Activated naive CD4-positive, alpha-beta T cell treated with anti-CD3 and anti-CD28 coated beads, Interleukin-2, amount 10 ng/mL, durations not matched to agents 7 days and 5 days (primary cell): ENCODE measurements at regions not wholly inside any gene's neighbourhood (a gene's known extent, or its start where the extent isn't known, plus 50 kb on each side); places are given as distances from the start of the nearest gene placed in this dataset.
A peak's percentile ranks its signal among the peaks of the same experiment; 100 is the strongest.

Experiments used
- CTCF ChIA-PET: fragments of 350-600 bp; sonication (Branson Sonifier 250); formaldehyde crosslinking; loops from one replicate; lab custom pipeline; 2021; ENCODE audit warnings: antibody characterized with exemption; lab: Charles Lee
- DNase-seq: peaks from one replicate; pipeline ENCODE4 v3.0.0-alpha.2; 2020
- H3K27ac Mint-ChIP-seq: one replicate; pipeline ENCODE4 v1.8.0; 2021; ENCODE audit warnings: mild to moderate bottlenecking, moderate library complexity, mixed read lengths
- H3K27me3 Mint-ChIP-seq: one replicate; pipeline ENCODE4 v1.8.0; 2021; ENCODE audit warnings: mild to moderate bottlenecking, mixed read lengths
- H3K36me3 Mint-ChIP-seq: one replicate; pipeline ENCODE4 v1.8.0; 2021; ENCODE audit warnings: mixed read lengths
- H3K4me1 Mint-ChIP-seq: one replicate; pipeline ENCODE4 v1.8.0; 2021; ENCODE audit warnings: mixed read lengths
- H3K4me3 Mint-ChIP-seq: one replicate; pipeline ENCODE4 v1.8.0; 2021; ENCODE audit warnings: mild to moderate bottlenecking, moderate library complexity, mixed read lengths
- H3K9me3 Mint-ChIP-seq: one replicate; pipeline ENCODE4 v1.8.0; 2021; ENCODE audit warnings: mixed read lengths

DNA sequence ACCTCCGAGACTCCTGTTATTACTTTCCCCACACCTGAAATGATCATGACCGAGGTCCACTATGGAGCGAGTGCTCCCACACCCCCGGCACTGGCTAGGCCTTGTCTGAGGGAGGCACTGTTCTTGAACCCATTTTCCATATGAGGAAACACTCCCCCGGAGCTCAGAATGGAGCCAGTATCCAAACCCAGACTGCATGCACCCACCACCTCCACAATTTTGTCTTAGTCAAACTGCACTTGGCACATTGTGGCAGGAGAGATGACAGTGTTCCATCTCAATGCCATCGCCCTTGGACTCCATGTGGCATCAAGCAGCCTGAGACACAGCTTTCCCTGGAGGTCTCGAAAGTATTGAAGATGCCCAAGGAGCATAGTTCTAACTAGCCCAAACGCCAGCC lies 154.1 kb downstream of the NUP210 start:
- CTCF ChIA-PET, result no interaction called here
- peaks cover 48% of the 10 kb centered on the region for H3K27me3 Mint-ChIP-seq

GRCh38 chr3:13265507-13265906 lies 154.6 kb downstream of the NUP210 start:
- CTCF ChIA-PET, result no interaction called here
- H3K27me3 Mint-ChIP-seq, result peaks cover 48% of the 10 kb centered on the region
- H3K9me3 Mint-ChIP-seq, result no peaks in the 10 kb centered on the region
- no peaks in the 10 kb centered on the region for H3K36me3 Mint-ChIP-seq
- H3K4me1 Mint-ChIP-seq, result peaks cover 9% of the 10 kb centered on the region
- H3K27ac Mint-ChIP-seq, result no peak overlapping the region
- no peak overlapping the region for H3K4me3 Mint-ChIP-seq
- DNase-seq, result no peak

More for the DNA sequence above, 154.1 kb downstream of the NUP210 start:
- no peak for DNase-seq
- no peaks in the 10 kb centered on the region for H3K36me3 Mint-ChIP-seq
- no peaks in the 10 kb centered on the region for H3K9me3 Mint-ChIP-seq
- H3K4me3 Mint-ChIP-seq, result no peak overlapping the region
- peaks cover 9% of the 10 kb centered on the region for H3K4me1 Mint-ChIP-seq
- H3K27ac Mint-ChIP-seq, result no peak overlapping the region

DNA sequence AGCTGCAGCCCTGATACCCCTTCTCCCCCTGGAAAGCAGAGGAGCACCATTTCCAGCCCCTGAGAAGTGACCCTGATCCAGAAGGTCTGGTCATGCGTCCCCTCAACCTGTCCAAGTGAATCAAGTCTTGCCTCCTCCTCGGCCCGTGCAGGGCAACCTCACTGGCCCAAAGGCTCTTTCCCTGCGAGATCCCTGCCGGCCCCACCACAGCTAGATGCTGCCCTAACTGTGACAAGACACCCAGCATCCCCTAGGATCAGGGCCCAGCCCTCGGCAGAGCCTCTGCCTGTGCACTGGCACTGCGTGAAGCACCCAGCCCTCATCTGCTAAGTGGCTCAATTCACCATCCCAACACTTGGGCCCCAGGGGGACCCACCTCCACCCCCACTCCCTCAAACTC lies 155.1 kb downstream of the NUP210 start:
- H3K4me1 Mint-ChIP-seq, result peaks cover 9% of the 10 kb centered on the region
- peaks cover 48% of the 10 kb centered on the region for H3K27me3 Mint-ChIP-seq
- H3K27ac Mint-ChIP-seq, result no peak overlapping the region
- CTCF ChIA-PET, result no interaction called here
- no peaks in the 10 kb centered on the region for H3K9me3 Mint-ChIP-seq
- no peak for DNase-seq
- H3K36me3 Mint-ChIP-seq, result no peaks in the 10 kb centered on the region
- no peak overlapping the region for H3K4me3 Mint-ChIP-seq

DNA sequence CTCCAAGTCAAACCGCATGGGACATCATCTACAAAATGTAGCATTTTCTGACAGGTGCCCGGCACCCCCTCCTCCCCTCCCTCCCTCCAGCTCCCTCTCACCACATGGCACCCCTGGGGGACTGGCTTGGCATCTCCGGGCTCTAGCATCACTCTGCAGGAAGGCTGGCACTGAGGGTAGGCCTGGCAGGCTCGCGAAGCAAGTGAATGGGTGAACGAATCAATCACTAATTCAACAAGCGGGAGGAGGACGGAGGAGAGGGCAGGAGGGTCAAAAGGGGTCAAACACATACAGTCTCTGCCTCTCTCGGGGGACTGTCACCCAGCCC lies 155.7 kb downstream of the NUP210 start:
- CTCF ChIA-PET, result no interaction called here
- Mint-ChIP-seq H3K4me1 (peaks cover 9% of the 10 kb centered on the region), H3K36me3 (no peaks in the 10 kb centered on the region), H3K27me3 (peaks cover 42% of the 10 kb centered on the region), H3K27ac (no peak overlapping the region), H3K4me3 (no peak overlapping the region), H3K9me3 (no peaks in the 10 kb centered on the region)
- DNase-seq, result no peak

DNA sequence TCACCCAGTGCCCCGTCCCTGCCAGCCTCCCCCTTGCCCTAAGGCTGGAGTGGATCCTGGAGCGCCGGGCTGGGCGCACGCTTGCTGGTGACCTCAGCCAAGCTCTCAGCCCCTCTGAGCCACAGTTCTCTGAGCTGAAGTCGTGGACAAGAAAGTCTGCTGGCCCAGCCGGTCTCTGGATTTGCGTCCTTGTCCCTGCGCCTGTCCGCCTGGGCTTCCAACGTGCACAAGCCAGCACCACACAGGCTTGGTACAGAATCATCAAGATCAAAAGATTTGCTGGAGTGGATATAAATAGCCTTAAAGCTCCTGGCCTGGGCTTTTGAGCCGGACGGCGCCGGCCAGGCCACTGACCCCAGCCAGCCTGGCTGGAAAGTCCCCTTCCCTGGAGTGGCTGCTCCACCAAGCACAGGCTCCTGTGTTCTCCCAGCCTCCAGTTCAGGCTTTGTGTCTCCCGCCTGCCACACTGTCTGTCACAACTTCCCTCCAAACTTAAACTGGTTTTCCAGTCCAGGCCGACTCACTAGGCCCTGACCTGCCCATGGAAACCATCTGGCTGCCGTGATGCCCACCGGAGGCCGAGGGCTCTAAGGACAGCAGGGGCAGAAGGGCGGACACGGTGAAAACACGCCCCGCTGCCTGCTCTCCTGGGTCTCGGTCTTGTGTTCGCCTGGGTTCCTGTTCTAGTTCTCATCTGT lies 156.2 kb downstream of the NUP210 start:
- no peak for DNase-seq
- CTCF ChIA-PET, result no interaction called here
- Mint-ChIP-seq H3K27me3 (peaks cover 37% of the 10 kb centered on the region), H3K4me3 (no peak overlapping the region), H3K9me3 (no peaks in the 10 kb centered on the region), H3K36me3 (no peaks in the 10 kb centered on the region), H3K4me1 (peaks cover 9% of the 10 kb centered on the region), H3K27ac (no peak overlapping the region)

GRCh38 chr3:13262493-13263211 lies 157.5 kb downstream of the NUP210 start:
- no peak overlapping the region for H3K27ac Mint-ChIP-seq

DNA sequence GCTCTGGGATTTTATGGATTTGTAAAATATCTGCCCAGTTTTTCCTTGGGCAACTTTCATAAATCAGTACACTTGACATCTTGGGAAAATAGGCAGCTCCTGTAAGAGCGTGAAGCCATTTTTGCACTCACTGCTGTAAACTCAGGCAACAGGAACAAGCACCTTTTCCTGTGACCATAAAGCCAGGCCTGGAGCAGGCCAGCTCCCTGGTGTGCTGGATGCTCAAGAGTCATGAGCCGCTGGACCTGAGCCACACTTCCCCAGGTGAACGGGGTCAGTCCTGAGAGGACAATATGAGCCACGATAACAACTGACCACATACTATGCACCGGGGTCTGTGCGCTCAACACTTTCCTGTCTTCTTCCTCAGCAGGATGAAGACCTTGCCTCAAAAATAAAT lies 158.2 kb downstream of the NUP210 start:
- no peak for DNase-seq
- Mint-ChIP-seq H3K36me3 (no peaks in the 10 kb centered on the region), H3K9me3 (no peaks in the 10 kb centered on the region), H3K4me1 (peaks cover 9% of the 10 kb centered on the region), H3K27ac (no peak overlapping the region), H3K27me3 (peaks cover 27% of the 10 kb centered on the region), H3K4me3 (no peak overlapping the region)
- CTCF ChIA-PET, result no interaction called here

More at GRCh38 chr3:13262493-13263211, 157.5 kb downstream of the NUP210 start:
- Mint-ChIP-seq H3K4me1 (peaks cover 9% of the 10 kb centered on the region), H3K27me3 (peaks cover 27% of the 10 kb centered on the region), H3K4me3 (no peak overlapping the region), H3K36me3 (no peaks in the 10 kb centered on the region), H3K9me3 (no peaks in the 10 kb centered on the region)
- CTCF ChIA-PET, result no interaction called here
- peak; percentile 38 for DNase-seq

- CTCF ChIA-PET, result no interaction called here
- Mint-ChIP-seq H3K4me1 (peaks cover 9% of the 10 kb centered on the region), H3K4me3 (no peak overlapping the region), H3K36me3 (no peaks in the 10 kb centered on the region), H3K27me3 (peaks cover 31% of the 10 kb centered on the region), H3K9me3 (no peaks in the 10 kb centered on the region), H3K27ac (peak overlapping the region; percentile 30)
- DNase-seq, result no peak
Measured at GRCh38 chr3:13261104-13261830, 158.9 kb downstream of the NUP210 start.

DNA sequence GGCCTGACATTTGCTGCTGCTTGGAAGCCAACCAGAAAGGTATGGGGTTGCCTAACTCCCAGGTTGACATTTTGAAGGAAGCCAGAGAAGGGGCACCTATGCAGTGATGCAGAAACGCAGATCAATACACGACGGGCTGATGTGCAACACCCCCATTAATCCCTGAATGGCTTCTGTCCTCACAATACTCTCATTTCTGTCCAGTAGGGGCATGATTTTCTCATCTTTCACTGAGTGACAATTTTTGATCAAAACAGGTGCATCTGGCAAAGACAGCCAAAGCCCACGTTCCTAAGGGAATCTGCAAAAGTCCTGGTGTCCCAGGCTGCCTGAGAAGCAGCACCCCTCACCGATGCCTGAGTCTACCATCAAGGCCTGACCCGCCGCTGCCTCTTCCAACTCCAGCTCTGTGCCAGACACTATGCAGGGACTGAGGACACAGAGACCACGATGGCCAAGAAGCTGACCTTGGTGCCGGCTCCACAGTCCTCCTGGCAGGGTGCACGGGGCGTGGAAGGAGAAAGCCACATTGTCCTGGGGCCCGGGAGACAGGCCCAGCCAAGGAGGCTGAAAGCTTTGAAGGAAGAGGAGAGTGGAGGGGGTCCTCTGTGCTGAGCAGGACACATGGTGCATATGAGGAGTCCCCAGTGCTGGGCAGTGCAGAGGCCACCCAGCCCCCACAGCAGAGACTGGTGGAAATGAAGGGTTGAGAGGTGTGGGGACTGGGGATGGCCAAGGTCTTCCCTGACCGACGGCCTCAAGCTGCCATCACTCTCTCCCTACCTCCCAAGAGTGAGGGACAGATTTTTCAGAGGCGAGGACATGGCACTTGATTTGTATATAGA lies 159.6 kb downstream of the NUP210 start:
- Mint-ChIP-seq H3K4me3 (no peak overlapping the region), H3K27me3 (peaks cover 23% of the 10 kb centered on the region), H3K9me3 (no peaks in the 10 kb centered on the region), H3K4me1 (peaks cover 9% of the 10 kb centered on the region), H3K27ac (no peak overlapping the region), H3K36me3 (no peaks in the 10 kb centered on the region)
- no peak for DNase-seq
- CTCF ChIA-PET, result no interaction called here

- CTCF ChIA-PET, result no interaction called here
Measured at GRCh38 chr3:13259831-13260230, 160.3 kb downstream of the NUP210 start.

GRCh38 chr3:13258986-13259514 lies 161.1 kb downstream of the NUP210 start:
- H3K4me3 Mint-ChIP-seq, result no peak overlapping the region
- H3K4me1 Mint-ChIP-seq, result peaks cover 9% of the 10 kb centered on the region
- CTCF ChIA-PET, result no interaction called here
- H3K27ac Mint-ChIP-seq, result no peak overlapping the region
- no peaks in the 10 kb centered on the region for H3K36me3 Mint-ChIP-seq
- no peaks in the 10 kb centered on the region for H3K9me3 Mint-ChIP-seq
- H3K27me3 Mint-ChIP-seq, result peaks cover 17% of the 10 kb centered on the region
- no peak for DNase-seq

More at GRCh38 chr3:13259831-13260230, 160.3 kb downstream of the NUP210 start:
- H3K9me3 Mint-ChIP-seq, result no peaks in the 10 kb centered on the region
- no peaks in the 10 kb centered on the region for H3K36me3 Mint-ChIP-seq
- no peak for DNase-seq
- peaks cover 9% of the 10 kb centered on the region for H3K4me1 Mint-ChIP-seq
- peaks cover 18% of the 10 kb centered on the region for H3K27me3 Mint-ChIP-seq
- H3K4me3 Mint-ChIP-seq, result no peak overlapping the region
- no peak overlapping the region for H3K27ac Mint-ChIP-seq

GRCh38 chr3:13258280-13258679 lies 161.8 kb downstream of the NUP210 start:
- H3K4me3 Mint-ChIP-seq, result no peak overlapping the region
- no peaks in the 10 kb centered on the region for H3K36me3 Mint-ChIP-seq
- peaks cover 16% of the 10 kb centered on the region for H3K27me3 Mint-ChIP-seq
- H3K27ac Mint-ChIP-seq, result no peak overlapping the region
- CTCF ChIA-PET, result interaction anchor here (1.0 kb wide), 1 partner anchor 16 kb away, joined by 4 read pairs; no protein-coding TSS in a partner anchor
- no peak for DNase-seq
- H3K4me1 Mint-ChIP-seq, result peaks cover 9% of the 10 kb centered on the region
- no peaks in the 10 kb centered on the region for H3K9me3 Mint-ChIP-seq

DNA sequence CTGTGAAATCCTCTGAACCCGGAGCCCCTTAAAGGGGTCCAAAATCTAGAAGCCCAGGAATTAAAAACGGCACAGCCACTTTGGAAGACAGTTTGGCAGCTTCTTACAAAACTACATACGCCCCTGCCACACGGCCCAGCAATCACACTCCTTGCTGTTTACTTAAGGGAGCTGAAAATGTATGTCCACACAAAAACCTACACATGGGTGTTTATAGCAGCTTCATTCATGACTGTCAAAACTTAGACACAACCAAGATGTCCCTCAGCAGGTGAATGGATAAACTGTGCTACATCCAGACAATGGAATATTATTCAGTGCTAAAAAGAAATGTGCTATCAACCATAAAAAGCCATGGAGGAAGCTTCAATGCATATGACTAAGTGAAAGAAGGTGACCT lies 162.5 kb downstream of the NUP210 start:
- DNase-seq, result no peak
- peaks cover 5% of the 10 kb centered on the region for H3K4me1 Mint-ChIP-seq
- H3K27me3 Mint-ChIP-seq, result peaks cover 16% of the 10 kb centered on the region
- no peaks in the 10 kb centered on the region for H3K36me3 Mint-ChIP-seq
- no peak overlapping the region for H3K27ac Mint-ChIP-seq
- H3K9me3 Mint-ChIP-seq, result no peaks in the 10 kb centered on the region
- CTCF ChIA-PET, result interaction anchor here (1.0 to 1.1 kb wide), 2 partner anchors 15 to 194 kb away, joined by 3 to 4 read pairs; no protein-coding TSS in a partner anchor
- H3K4me3 Mint-ChIP-seq, result no peak overlapping the region
